DND-41 (cell line): ENCODE measurements at regions not wholly inside any gene's neighbourhood (a gene's known extent, or its start where the extent isn't known, plus 50 kb on each side); places are given as distances from the start of the nearest gene placed in this dataset.

ENCODE experiments used
- ATAC-seq: fragments of 200-7000 bp; cut with Tn5 transposase; 3 replicates; pipeline ENCODE4 v1.9.1; 2021; ENCODE audit warnings: low read depth; ENCODE audit not compliant: insufficient read depth
- DNase-seq: peaks from one replicate; pipeline ENCODE4 v3.0.0-alpha.2; 2020
- H2AFZ ChIP-seq: 2 replicates; pipeline ENCODE4 v1.6.0; 2012; ENCODE audit warnings: low read depth, low read length
- H3K27ac ChIP-seq: 2 replicates; pipeline ENCODE4 v1.5.1; 2012; ENCODE audit warnings: low read length, inconsistent platforms
- H3K27me3 ChIP-seq: fragments of 200-600 bp; sonication (generic); 2 replicates; pipeline ENCODE4 v1.6.0; 2012; ENCODE audit warnings: low read length, mild to moderate bottlenecking, inconsistent platforms; ENCODE audit not compliant: insufficient read depth, poor library complexity
- H3K36me3 ChIP-seq: 2 replicates; pipeline ENCODE4 v1.5.1; 2012; ENCODE audit warnings: low read length, inconsistent platforms; ENCODE audit not compliant: insufficient read depth
- H3K4me1 ChIP-seq: 2 replicates; pipeline ENCODE4 v1.5.1; 2012; ENCODE audit warnings: mild to moderate bottlenecking, low read length; ENCODE audit not compliant: insufficient read depth
- H3K4me2 ChIP-seq: 2 replicates; pipeline ENCODE4 v1.6.0; 2012; ENCODE audit warnings: mild to moderate bottlenecking, moderate library complexity, low read length, inconsistent platforms; ENCODE audit not compliant: insufficient read depth
- H3K4me3 ChIP-seq, 2 experiments: fragments of 200-600 bp in 1 of 2; shearing (Covaris generic) in 1 of 2; 2 replicates each; pipeline ENCODE4 v1.5.1; 2012 to 2016; ENCODE audit warnings: inconsistent platforms in 2 of 2, low read length in 2 of 2, mild to moderate bottlenecking in 2 of 2, low read depth in 1 of 2, moderate library complexity in 1 of 2
- H3K79me2 ChIP-seq: 2 replicates; pipeline ENCODE4 v1.6.0; 2012; ENCODE audit warnings: low read length, inconsistent platforms; ENCODE audit not compliant: insufficient read depth
- H3K9ac ChIP-seq: 2 replicates; pipeline ENCODE4 v1.6.0; 2012; ENCODE audit warnings: low read depth, mild to moderate bottlenecking, inconsistent platforms, low read length, moderate library complexity
- H3K9me3 ChIP-seq: 2 replicates; pipeline ENCODE4 v1.5.1; 2012; ENCODE audit warnings: low read length, moderate library complexity, mild to moderate bottlenecking, inconsistent platforms; ENCODE audit not compliant: insufficient read depth, severe bottlenecking
- H4K20me1 ChIP-seq: 2 replicates; pipeline ENCODE4 v1.6.0; 2012; ENCODE audit warnings: low read length; ENCODE audit not compliant: insufficient read depth
- CTCF ChIP-seq: IDR thresholded peaks from 2 replicates; pipeline ENCODE4 v1.5.1; 2012; ENCODE audit warnings: borderline replicate concordance, low read length, moderate library complexity, mild to moderate bottlenecking; ENCODE audit not compliant: poor library complexity, severe bottlenecking; ENCODE audit errors: extremely low read depth
- EZH2 ChIP-seq: IDR thresholded peaks from 3 replicates; pipeline ENCODE4 v1.6.1; 2012; ENCODE audit warnings: borderline replicate concordance, low read depth, mild to moderate bottlenecking, moderate library complexity, low read length, inconsistent platforms; ENCODE audit not compliant: severe bottlenecking

- no peak overlapping the region for H3K9ac ChIP-seq
- no peak for TF ChIP-seq EZH2
- TF ChIP-seq CTCF: no peak
- no peaks in the 10 kb centered on the region for H3K4me1 ChIP-seq
- no peak overlapping the region for H3K27ac ChIP-seq
- no peaks in the 10 kb centered on the region for H3K36me3 ChIP-seq
- no peak overlapping the region for H3K4me2 ChIP-seq
- no peaks in the 10 kb centered on the region for H3K27me3 ChIP-seq
- H3K79me2 ChIP-seq: no peaks in the 10 kb centered on the region
- H3K4me3 ChIP-seq: no peak overlapping the region
- H4K20me1 ChIP-seq: no peaks in the 10 kb centered on the region
- ATAC-seq (no peak), DNase-seq (no peak)
- H2AFZ ChIP-seq: no peak overlapping the region
- no peaks in the 10 kb centered on the region for H3K9me3 ChIP-seq
These were observed 141.8 kb upstream of the MSX1 start for GRCh38 chr4:4717692-4718091.

- Histone ChIP-seq H4K20me1 (no peaks in the 10 kb centered on the region), H3K27me3 (no peaks in the 10 kb centered on the region), H3K9ac (no peak overlapping the region), H3K4me2 (no peak overlapping the region), H3K79me2 (no peaks in the 10 kb centered on the region), H3K9me3 (no peaks in the 10 kb centered on the region), H3K36me3 (no peaks in the 10 kb centered on the region), H3K27ac (no peak overlapping the region), H3K4me1 (no peaks in the 10 kb centered on the region), H2AFZ (no peak overlapping the region), H3K4me3 (no peak overlapping the region)
- ATAC-seq: no peak
- TF ChIP-seq CTCF (no peak), EZH2 (no peak)
- DNase-seq: no peak
These were observed 145.1 kb upstream of the MSX1 start for GRCh38 chr4:4714331-4714730.

GRCh38 chr4:4712800-4713528 lies 146.5 kb upstream of the MSX1 start:
- Histone ChIP-seq H3K9ac (no peak overlapping the region), H3K9me3 (no peaks in the 10 kb centered on the region), H3K4me3 (no peak overlapping the region), H3K36me3 (no peaks in the 10 kb centered on the region), H3K79me2 (no peaks in the 10 kb centered on the region), H3K4me2 (no peak overlapping the region), H3K27me3 (no peaks in the 10 kb centered on the region), H2AFZ (no peak overlapping the region), H4K20me1 (no peaks in the 10 kb centered on the region), H3K4me1 (no peaks in the 10 kb centered on the region), H3K27ac (no peak overlapping the region)
- ATAC-seq: no peak
- TF ChIP-seq CTCF (no peak), EZH2 (no peak)
- no peak for DNase-seq

GRCh38 chr4:4711902-4712301 lies 147.6 kb upstream of the MSX1 start:
- H3K4me2 ChIP-seq: no peak overlapping the region
- TF ChIP-seq CTCF (no peak), EZH2 (no peak)
- no peak overlapping the region for H3K27ac ChIP-seq
- H3K27me3 ChIP-seq: no peaks in the 10 kb centered on the region
- no peak for DNase-seq
- H3K4me3 ChIP-seq: no peak overlapping the region
- H3K9ac ChIP-seq: no peak overlapping the region
- no peak overlapping the region for H2AFZ ChIP-seq
- H3K36me3 ChIP-seq: no peaks in the 10 kb centered on the region
- no peaks in the 10 kb centered on the region for H4K20me1 ChIP-seq
- H3K79me2 ChIP-seq: no peaks in the 10 kb centered on the region
- no peaks in the 10 kb centered on the region for H3K9me3 ChIP-seq
- no peaks in the 10 kb centered on the region for H3K4me1 ChIP-seq
- no peak for ATAC-seq
